SKM-1 (cell line): ENCODE measurements at regions not wholly inside any gene's neighbourhood (a gene's known extent, or its start where the extent isn't known, plus 50 kb on each side); places are given as distances from the start of the nearest gene placed in this dataset.
A peak's percentile ranks its signal among the peaks of the same experiment; 100 is the strongest.
"Not testable (repeated sequence)": the region's sequence is repeated elsewhere in the genome, so short reads cannot be mapped to it uniquely, and the experiment has no call there.

Experiments
- DNase-seq: peaks from one replicate; lab custom pipeline; 2025; ENCODE audit not compliant: unreplicated experiment; lab: John Stamatoyannopoulos, UW

- no peak for DNase-seq
Measured at GRCh38 chr3:171979081-171979480, 60.3 kb upstream of the FNDC3B start.

- peak; percentile 79 for DNase-seq
Measured at GRCh38 chr3:171980578-171981270, 58.7 kb upstream of the FNDC3B start.

GRCh38 chr3:171981271-171981605 lies 58.1 kb upstream of the FNDC3B start:
- no peak for DNase-seq

- DNase-seq: no peak
Measured at GRCh38 chr3:171982828-171983227, 56.5 kb upstream of the FNDC3B start.

- not testable (repeated sequence) for DNase-seq
Measured at GRCh38 chr3:171983685-171984084, 55.7 kb upstream of the FNDC3B start.

GRCh38 chr3:171984883-171985282 lies 54.5 kb upstream of the FNDC3B start:
- DNase-seq: peak; percentile 88

- peak; percentile 76 for DNase-seq
Measured at GRCh38 chr3:171986176-171986575, 53.2 kb upstream of the FNDC3B start.

GRCh38 chr3:171986757-171987518 lies 52.4 kb upstream of the FNDC3B start:
- DNase-seq: no peak
